ENCODE measurements at regions not wholly inside any gene's neighbourhood (a gene's known extent, or its start where the extent isn't known, plus 50 kb on each side); places are given as distances from the start of the nearest gene placed in this dataset.

DNA sequence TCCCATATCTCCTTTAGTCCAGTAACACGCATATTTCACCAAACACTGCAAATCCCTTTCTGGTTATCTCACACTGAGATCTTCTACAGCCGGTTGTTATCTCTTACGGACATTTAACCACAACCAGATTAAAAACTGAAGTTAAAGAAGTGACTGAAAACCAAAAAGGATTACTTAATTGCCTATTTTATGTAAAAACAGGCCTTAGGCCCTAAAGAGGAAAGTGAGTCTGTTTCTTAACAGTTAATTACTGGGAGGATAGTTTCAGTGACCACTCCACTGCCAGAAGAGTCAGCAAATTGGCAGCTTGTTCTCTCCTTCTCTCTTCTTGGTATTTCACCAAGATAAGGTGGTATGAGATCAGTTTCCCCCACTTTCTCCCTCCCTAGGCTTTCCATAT lies 161.9 kb upstream of the MEOX2 start:
- TF ChIP-seq EZH2 (optimal IDR thresholded peaks at IDR 0.05; ENCODE audit: low read depth, low read length), result no peak
- TF ChIP-seq CTCF (IDR thresholded peaks at IDR 0.05; ENCODE audit: low read length), result no peak
- no peak for TF ChIP-seq EZH2phosphoT487 (IDR thresholded peaks at IDR 0.05; ENCODE audit: low read length)

Data from MM.1S (cell line).